ENCODE measurements at regions not wholly inside any gene's neighbourhood (a gene's known extent, or its start where the extent isn't known, plus 50 kb on each side); places are given as distances from the start of the nearest gene placed in this dataset.

DNA sequence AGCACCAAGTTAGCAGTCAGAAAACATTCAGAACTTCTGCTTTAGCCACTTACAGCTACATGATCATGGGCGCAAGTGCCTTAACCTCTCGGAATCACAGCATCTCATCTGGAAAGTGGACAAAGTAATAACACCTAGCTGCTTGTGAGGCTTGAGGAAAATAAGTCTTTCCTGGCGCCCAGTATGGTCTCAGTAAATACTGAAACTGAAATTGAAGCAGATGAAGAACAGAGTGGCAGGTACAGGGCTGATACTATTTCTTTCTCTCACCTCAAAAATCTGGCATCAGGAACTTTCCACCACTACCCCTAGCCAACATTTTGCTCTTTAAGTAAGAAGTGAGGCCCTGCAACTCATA, 129.7 kb upstream of the FUT8 start:
- no peak for DNase-seq

- DNase-seq: peak in 1 of 5 experiments; percentile 69
Observed at GRCh38 chr14:65286443-65286842, 126.1 kb upstream of the FUT8 start.

DNA sequence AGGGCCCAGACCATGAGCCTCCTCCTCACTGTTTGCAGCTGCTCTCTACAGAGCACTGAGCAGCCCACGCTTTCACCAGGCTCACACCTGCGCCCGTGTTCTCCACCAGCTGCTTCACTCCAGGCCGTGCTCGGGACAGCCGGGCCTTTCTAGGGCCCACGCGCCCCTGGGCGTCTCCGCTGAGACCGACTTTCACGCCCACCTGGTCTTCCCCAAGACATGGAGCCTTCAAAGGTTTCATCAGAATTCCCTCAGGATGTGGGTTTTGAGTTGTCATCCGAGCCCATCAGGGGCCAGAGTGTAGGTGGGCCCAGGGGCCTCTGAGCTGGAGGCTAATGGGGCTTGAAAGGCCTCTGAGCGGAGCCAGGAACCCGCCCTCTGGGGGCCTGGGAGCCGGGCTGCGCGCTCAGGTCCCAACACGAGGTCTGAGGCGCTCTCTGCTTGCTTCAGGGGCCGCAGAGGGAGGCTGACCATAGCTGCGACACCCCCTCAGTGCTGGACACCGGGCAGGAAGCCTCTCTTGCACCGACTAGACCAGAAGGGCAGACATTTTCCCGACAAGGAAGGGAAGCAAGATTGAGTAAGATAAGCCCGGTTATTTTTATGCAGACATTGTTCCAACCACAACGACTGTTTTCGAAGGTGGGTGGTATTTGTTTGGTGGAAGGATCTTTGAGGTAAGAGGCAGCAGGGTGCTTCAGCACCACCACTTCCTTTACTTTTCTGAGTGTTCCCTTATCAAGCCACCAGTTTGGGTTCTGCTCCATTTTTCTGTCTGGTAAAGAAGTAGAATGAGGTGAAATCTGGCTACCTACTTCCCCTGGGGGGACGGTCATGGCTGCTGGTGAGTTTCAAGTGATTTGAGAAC, 125.0 kb upstream of the FUT8 start:
- peak in 4 of 5 experiments; percentile 8 to 92 (median 46) for DNase-seq

- DNase-seq: peak in 2 of 5 experiments; percentile 39 to 64
Observed at GRCh38 chr14:65290830-65291229, 121.7 kb upstream of the FUT8 start.

GRCh38 chr14:65291531-65291930, 121.0 kb upstream of the FUT8 start:
- no peak for DNase-seq

GRCh38 chr14:65294816-65295215, 117.7 kb upstream of the FUT8 start:
- DNase-seq: no peak

DNA sequence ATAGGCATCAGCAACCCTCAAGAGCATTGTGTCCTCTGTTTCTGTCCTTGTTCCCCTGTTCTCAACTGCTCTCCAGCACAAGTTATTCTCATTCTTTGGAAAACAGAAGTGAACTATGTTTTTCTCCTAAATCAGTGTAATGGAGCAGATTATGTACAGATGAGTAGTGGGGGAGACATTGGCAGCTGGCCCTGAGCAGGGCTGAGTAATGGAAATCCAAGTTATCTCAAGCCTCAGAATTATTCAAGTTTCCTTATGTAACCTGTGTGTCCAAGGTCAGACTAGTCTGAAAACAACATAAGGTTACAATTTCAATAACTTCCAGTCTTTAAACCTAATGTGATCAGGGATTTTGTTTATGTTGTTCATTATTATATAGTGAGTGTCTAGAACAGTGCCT, 116.1 kb upstream of the FUT8 start:
- DNase-seq: no peak

DNA sequence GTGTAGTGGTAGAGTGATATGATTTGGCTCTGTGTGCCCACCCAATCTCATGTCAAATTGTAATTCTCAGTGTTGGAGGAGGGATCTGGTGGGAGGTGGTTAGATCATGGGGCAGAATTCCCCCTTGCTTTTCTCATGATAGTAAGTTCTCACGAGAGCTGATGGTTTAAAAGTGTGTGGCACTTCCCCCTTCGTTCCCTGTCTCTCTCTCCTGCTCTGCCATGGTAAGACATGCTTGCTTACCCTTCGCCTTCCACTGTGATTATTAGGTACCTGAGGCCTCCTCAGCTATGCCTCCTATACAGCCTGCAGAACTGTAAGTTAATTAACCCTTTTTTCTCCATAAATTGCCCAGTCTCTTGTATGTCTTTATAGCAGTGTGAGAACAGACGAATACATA, 115.7 kb upstream of the FUT8 start:
- DNase-seq: no peak

- DNase-seq: no peak
Observed at GRCh38 chr14:65297744-65298143, 114.8 kb upstream of the FUT8 start.

DNA sequence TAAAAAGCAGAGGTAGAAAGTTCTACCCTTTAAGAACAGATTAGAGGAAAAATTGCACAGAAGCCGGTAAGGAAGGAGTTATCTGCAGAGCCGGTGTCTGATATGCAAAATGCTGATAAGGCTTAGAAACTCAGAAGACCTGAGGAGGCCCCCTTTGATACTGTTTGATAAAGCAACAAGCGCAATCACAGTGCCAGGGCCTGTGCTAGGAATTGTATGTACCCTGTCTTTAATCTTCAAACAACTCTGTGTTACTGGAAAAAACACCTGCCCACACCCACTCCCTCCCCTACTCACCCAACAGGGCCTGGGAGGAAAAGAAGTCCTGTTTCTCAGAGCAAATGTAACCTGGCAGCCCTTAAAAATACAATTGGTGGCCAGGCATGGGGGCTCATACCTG, 112.7 kb upstream of the FUT8 start:
- no peak for DNase-seq

DNA sequence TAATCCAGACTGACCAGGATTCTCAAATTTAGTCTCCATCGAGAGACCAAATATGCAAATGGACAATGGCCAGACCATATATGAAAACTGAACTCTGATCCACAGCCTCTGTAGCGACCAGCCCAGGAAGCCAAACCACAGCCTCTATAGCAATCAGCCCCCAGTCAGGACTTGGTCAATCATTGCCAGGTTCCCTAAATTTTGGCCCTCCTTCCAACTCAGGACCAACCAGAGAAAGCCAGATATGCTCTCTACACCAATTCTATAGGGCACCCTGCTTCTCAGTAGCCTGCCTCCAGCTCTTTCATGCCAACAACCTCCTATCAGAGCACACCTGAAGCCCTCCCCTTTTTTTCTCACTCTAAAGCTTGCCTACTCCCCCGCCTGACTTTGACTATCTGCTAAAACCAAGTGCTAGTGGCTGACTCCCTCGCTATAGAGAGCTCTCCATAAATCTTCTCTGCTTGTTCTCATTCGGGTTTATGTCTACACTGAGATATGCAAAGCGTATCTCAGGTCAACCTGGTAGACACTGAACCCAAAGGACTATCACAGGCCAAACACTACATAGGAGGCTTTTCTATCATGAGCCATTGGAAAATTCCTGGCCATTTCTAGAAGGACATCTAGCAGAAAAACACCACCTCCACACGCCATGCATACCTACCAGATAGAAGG, 110.5 kb upstream of the FUT8 start:
- DNase-seq: peak in 1 of 5 experiments; percentile 76

DNA sequence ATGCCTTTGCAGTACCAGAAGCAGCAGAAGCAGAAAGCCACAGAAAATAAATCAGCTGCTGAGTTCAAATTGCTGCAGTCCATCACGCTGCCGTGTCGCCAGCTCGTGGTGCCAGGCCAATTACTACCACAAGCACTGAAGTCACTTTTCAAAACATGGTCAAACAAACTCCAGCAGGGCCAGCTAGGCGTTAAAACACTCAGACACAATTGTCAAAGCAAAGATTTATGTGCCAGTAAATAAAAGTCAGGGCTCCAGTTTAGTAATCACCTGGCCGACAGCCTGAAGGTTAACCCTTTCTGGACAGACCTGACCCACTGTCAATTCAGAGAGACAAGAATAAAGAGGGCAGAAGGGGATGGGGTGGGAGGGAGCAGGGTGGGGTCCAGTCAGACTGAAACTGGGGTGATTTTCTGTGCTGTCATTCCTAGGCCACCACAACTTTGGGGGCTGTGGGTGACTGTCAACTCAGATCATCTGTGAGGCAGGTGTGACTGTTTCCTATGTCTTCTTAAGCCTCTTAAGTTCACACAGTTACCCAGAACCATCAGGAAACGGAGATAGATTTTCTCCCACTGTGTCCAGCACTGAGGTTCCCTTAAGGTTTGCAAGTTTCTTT, 109.8 kb upstream of the FUT8 start:
- peak in 1 of 5 experiments; percentile 89 for DNase-seq

GRCh38 chr14:65303190-65303898, 109.2 kb upstream of the FUT8 start:
- DNase-seq: no peak

GRCh38 chr14:65303899-65304222, 108.7 kb upstream of the FUT8 start:
- no peak for DNase-seq

GRCh38 chr14:65304239-65304638, 108.3 kb upstream of the FUT8 start:
- no peak for DNase-seq

- no peak for DNase-seq
Observed at GRCh38 chr14:65304963-65305362, 107.6 kb upstream of the FUT8 start.

DNA sequence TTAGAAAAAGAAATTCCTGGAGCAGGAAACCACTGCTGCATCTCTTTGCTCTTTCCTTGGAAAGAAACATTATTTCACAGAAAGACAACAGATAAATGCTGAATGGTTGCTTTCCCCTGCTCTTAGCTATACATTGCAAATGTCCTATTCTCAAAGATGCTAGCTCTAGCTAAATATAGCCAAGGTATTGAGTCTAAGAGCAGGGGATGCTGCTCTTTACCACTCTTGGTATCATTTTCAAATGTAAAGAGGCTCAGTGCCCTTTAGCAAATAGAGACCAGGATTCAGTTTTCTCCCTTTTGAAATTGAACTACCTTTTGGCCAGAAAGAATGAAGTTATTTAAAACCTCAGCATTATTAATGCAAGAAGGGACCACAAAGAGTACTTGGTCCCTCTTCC, 104.0 kb upstream of the FUT8 start:
- DNase-seq: no peak

GRCh38 chr14:65310568-65310967, 102.0 kb upstream of the FUT8 start:
- no peak for DNase-seq

- DNase-seq: no peak
Observed at GRCh38 chr14:65312859-65313258, 99.7 kb upstream of the FUT8 start.

- no peak for DNase-seq
Observed at GRCh38 chr14:65318636-65319506, 93.7 kb upstream of the FUT8 start.

DNA sequence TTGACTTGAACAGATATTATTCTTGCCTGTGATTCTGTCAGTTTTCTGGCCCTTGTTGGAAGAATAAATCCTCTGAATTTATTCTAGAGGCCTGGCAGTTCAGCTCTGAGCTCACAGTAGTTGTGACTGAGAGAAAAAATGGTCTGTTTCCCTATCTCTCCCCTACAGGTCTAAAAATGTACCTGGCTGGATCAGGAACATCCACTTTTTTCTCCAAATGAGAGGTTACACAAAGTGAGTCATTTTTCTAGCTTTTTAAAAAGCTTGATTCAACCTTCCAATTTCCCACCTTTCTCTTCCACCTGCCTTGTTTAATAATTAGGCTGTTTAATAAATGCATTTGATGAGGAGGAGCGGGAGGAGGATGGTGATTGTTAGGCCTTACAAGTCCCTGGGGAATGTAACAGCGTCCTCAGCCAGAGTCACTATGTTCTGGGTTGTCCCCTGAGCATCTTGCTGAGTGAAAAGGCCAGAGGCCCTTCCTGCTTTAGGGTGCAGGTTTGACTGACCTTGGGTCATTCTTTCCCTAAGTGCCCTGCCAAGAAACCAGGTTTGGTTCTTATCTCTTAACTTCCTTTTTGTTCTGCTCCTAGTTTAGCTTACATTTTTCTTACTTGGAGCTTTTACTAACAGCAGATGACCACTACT, 91.7 kb upstream of the FUT8 start:
- DNase-seq: no peak
